Transverse colon (tissue), 3 donors: ENCODE measurements at regions not wholly inside any gene's neighbourhood (a gene's known extent, or its start where the extent isn't known, plus 50 kb on each side); places are given as distances from the start of the nearest gene placed in this dataset.

Source experiments
- CTCF ChIP-seq, 5 experiments: fragments of 200-600 bp in 3 of 5; fragments of 450-650 bp in 2 of 5; sonication (generic) in 3 of 5; IDR thresholded peaks; 1 replicate in 2 of 5; 2 replicates in 3 of 5; pipeline ENCODE4 v1.5.1; 2016 to 2017; ENCODE audit warnings: antibody characterized with exemption in 5 of 5, inconsistent platforms in 3 of 5, mild to moderate bottlenecking in 2 of 5, moderate library complexity in 1 of 5
- POLR2A ChIP-seq: fragments of 450-650 bp; IDR thresholded peaks from one replicate; pipeline ENCODE4 v1.6.1; 2016; ENCODE audit warnings: antibody characterized with exemption, mild to moderate bottlenecking, moderate library complexity

DNA sequence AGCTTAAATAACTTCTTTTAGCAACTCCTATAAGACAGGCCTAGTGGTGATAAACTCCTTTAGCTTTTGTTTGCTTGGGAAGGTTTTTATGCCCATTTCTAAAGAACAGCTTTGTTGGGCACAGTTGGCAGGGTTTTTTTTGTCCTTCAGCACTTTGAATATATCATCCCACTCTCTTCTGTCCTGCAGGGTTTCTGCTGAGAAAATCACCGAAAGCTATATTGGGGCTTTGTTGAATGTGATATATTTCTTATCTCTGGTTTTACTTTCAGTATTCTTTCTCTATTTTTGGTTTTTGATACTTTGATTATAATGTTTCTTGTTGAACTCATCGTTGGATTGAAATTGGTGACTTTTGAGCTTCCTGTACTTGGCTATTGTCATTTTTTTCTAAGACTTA is 372.8 kb upstream of the ZC3H15 start:
- TF ChIP-seq POLR2A (no peak), CTCF (IDR thresholded peaks at IDR 0.05) (no peak)
